Subcutaneous abdominal adipose tissue (tissue), 5 donors: ENCODE measurements at regions not wholly inside any gene's neighbourhood (a gene's known extent, or its start where the extent isn't known, plus 50 kb on each side); places are given as distances from the start of the nearest gene placed in this dataset.
A peak's percentile ranks its signal among the peaks of the same experiment; 100 is the strongest.
"Not testable (repeated sequence)": the region's sequence is repeated elsewhere in the genome, so short reads cannot be mapped to it uniquely, and the experiment has no call there.

Experiments
- H3K27ac ChIP-seq: one replicate; pipeline ENCODE4 v1.7.0; 2013; ENCODE audit warnings: low read depth, mild to moderate bottlenecking, inconsistent platforms, low read length, moderate library complexity
- H3K27me3 ChIP-seq, 5 donors: one replicate each; pipeline ENCODE4 v1.7.0; 2013; ENCODE audit warnings: low read length in 5 of 5, inconsistent platforms in 1 of 5; ENCODE audit not compliant: control insufficient read depth in 5 of 5, insufficient read depth in 4 of 5
- H3K36me3 ChIP-seq, 5 donors: one replicate each; pipeline ENCODE4 v1.7.0; 2013; ENCODE audit warnings: low read length in 5 of 5; ENCODE audit not compliant: control insufficient read depth in 5 of 5, insufficient read depth in 5 of 5
- H3K4me1 ChIP-seq, 5 donors: one replicate each; pipeline ENCODE4 v1.7.0; 2013; ENCODE audit warnings: low read length in 5 of 5, mild to moderate bottlenecking in 3 of 5, moderate library complexity in 1 of 5; ENCODE audit not compliant: control insufficient read depth in 5 of 5, insufficient read depth in 5 of 5
- H3K4me3 ChIP-seq, 5 donors: one replicate each; pipeline ENCODE4 v1.7.0; 2013; ENCODE audit warnings: low read length in 5 of 5, low read depth in 1 of 5
- H3K9ac ChIP-seq, 5 donors: one replicate each; pipeline ENCODE4 v1.7.0; 2013; ENCODE audit warnings: low read length in 5 of 5, mild to moderate bottlenecking in 4 of 5, moderate library complexity in 3 of 5
- H3K9me3 ChIP-seq, 5 donors: one replicate each; pipeline ENCODE4 v1.7.0; 2013; ENCODE audit warnings: low read length in 5 of 5; ENCODE audit not compliant: control insufficient read depth in 5 of 5
- donor health status: healthy.
- donor health status: healthy.
- donor health status: healthy.
- donor health status: healthy.
- donor health status: healthy.

GRCh38 chr17:20840987-20841865 lies 201.6 kb downstream of the USP22 start:
- peaks cover 0 to 14% (median 10%) of the 10 kb centered on the region in 5 donors for H3K27me3 ChIP-seq
- H3K9ac ChIP-seq = not testable (repeated sequence)

GRCh38 chr17:20842012-20842411 lies 200.8 kb downstream of the USP22 start:
- H3K9ac ChIP-seq, H3K4me3 ChIP-seq, H3K4me1 ChIP-seq, H3K36me3 ChIP-seq, H3K27ac ChIP-seq, H3K9me3 ChIP-seq: not testable (repeated sequence)
- peaks cover 0 to 16% (median 10%) of the 10 kb centered on the region in 5 donors for H3K27me3 ChIP-seq

More at GRCh38 chr17:20840987-20841865, 201.6 kb downstream of the USP22 start:
- not testable (repeated sequence) for H3K27ac ChIP-seq, H3K4me1 ChIP-seq, H3K36me3 ChIP-seq, H3K9me3 ChIP-seq, H3K4me3 ChIP-seq

GRCh38 chr17:20843261-20843660 lies 199.6 kb downstream of the USP22 start:
- not testable (repeated sequence) for H3K9me3 ChIP-seq, H3K9ac ChIP-seq, H3K36me3 ChIP-seq, H3K4me1 ChIP-seq, H3K4me3 ChIP-seq, H3K27ac ChIP-seq
- peaks cover 0 to 16% (median 10%) of the 10 kb centered on the region in 5 donors for H3K27me3 ChIP-seq

- not testable (repeated sequence) for H3K4me1 ChIP-seq, H3K27ac ChIP-seq, H3K4me3 ChIP-seq, H3K9me3 ChIP-seq, H3K9ac ChIP-seq, H3K36me3 ChIP-seq
- peaks cover 0 to 16% (median 10%) of the 10 kb centered on the region in 5 donors for H3K27me3 ChIP-seq
Observed at GRCh38 chr17:20843799-20844553, 198.8 kb downstream of the USP22 start.

GRCh38 chr17:20848869-20849443 lies 193.9 kb downstream of the USP22 start:
- H3K9ac ChIP-seq, H3K4me3 ChIP-seq, H3K36me3 ChIP-seq, H3K27ac ChIP-seq, H3K9me3 ChIP-seq, H3K4me1 ChIP-seq: not testable (repeated sequence)
- peaks cover 0 to 21% (median 15%) of the 10 kb centered on the region in 5 donors for H3K27me3 ChIP-seq

GRCh38 chr17:20851591-20852238 lies 191.1 kb downstream of the USP22 start:
- not testable (repeated sequence) for H3K9ac ChIP-seq, H3K27ac ChIP-seq, H3K4me3 ChIP-seq, H3K9me3 ChIP-seq, H3K4me1 ChIP-seq, H3K36me3 ChIP-seq
- peaks cover 0 to 18% (median 11%) of the 10 kb centered on the region in 5 donors for H3K27me3 ChIP-seq

- Histone ChIP-seq H3K9me3 (no peaks in the 10 kb centered on the region), H3K4me3 (peak overlapping the region; percentile 12 to 36 (median 15)), H3K27me3 (peaks cover 0 to 18% (median 11%) of the 10 kb centered on the region in 5 donors), H3K27ac (no peak overlapping the region), H3K9ac (no peak overlapping the region), H3K36me3 (no peaks in the 10 kb centered on the region), H3K4me1 (peaks cover 0 to 6% (median 6%) of the 10 kb centered on the region in 5 donors)
Observed at GRCh38 chr17:20852239-20852989, 190.4 kb downstream of the USP22 start.

GRCh38 chr17:20852990-20853370 lies 189.8 kb downstream of the USP22 start:
- H3K27me3 ChIP-seq = peaks cover 0 to 18% (median 11%) of the 10 kb centered on the region in 5 donors
- no peak overlapping the region for H3K4me3 ChIP-seq
- no peak overlapping the region for H3K27ac ChIP-seq
- peaks cover 0 to 6% (median 6%) of the 10 kb centered on the region in 5 donors for H3K4me1 ChIP-seq
- no peak overlapping the region for H3K9ac ChIP-seq
- no peaks in the 10 kb centered on the region for H3K36me3 ChIP-seq
- no peaks in the 10 kb centered on the region for H3K9me3 ChIP-seq

- peaks cover 0 to 18% (median 11%) of the 10 kb centered on the region in 5 donors for H3K27me3 ChIP-seq
- H3K9ac ChIP-seq, H3K27ac ChIP-seq, H3K4me3 ChIP-seq, H3K4me1 ChIP-seq, H3K9me3 ChIP-seq, H3K36me3 ChIP-seq: not testable (repeated sequence)
Observed at GRCh38 chr17:20855910-20856470, 186.8 kb downstream of the USP22 start.
